Psoas muscle (tissue), 7 donors: ENCODE measurements at regions not wholly inside any gene's neighbourhood (a gene's known extent, or its start where the extent isn't known, plus 50 kb on each side); places are given as distances from the start of the nearest gene placed in this dataset.

Source experiments
- ATAC-seq, 4 donors: fragments of 200-7000 bp; cut with Tn5 transposase; one replicate each; pipeline ENCODE4 v1.9.1; 2020; ENCODE audit warnings: moderate library complexity in 3 of 4, mild to moderate bottlenecking in 2 of 4
- DNase-seq, 2 donors: peaks; one replicate each; pipeline ENCODE4 v3.0.0-alpha.2; 2020
- H3K27ac ChIP-seq: fragments of 200-600 bp; one replicate; pipeline ENCODE4 v1.8.0; 2022
- H3K27me3 ChIP-seq, 3 donors: fragments of 200-600 bp in 1 of 3; one replicate each; pipeline versions ENCODE4 v1.6.1 to v1.8.0; 2013 to 2022; ENCODE audit warnings: low read length in 2 of 3, mild to moderate bottlenecking in 2 of 3, moderate library complexity in 1 of 3; ENCODE audit not compliant: insufficient read depth in 3 of 3
- H3K36me3 ChIP-seq, 2 donors: fragments of 200-600 bp in 1 of 2; one replicate each; pipeline versions ENCODE4 v1.6.1 to v1.8.0; 2013 to 2022; ENCODE audit warnings: low read depth in 1 of 2, mild to moderate bottlenecking in 1 of 2, moderate library complexity in 1 of 2; ENCODE audit not compliant: insufficient read depth in 1 of 2
- H3K4me1 ChIP-seq: fragments of 200-600 bp; one replicate; pipeline ENCODE4 v1.8.0; 2022
- H3K4me3 ChIP-seq: fragments of 200-600 bp; one replicate; pipeline ENCODE4 v1.8.0; 2022; ENCODE audit warnings: mild to moderate bottlenecking
- H3K9me3 ChIP-seq: fragments of 200-600 bp; one replicate; pipeline ENCODE4 v1.8.0; 2022
- WGBS, 3 donors: extraction: QIAGEN DNeasy Blood & Tissue Kit; methylation state at CpG; one replicate each; pipeline versions ENCODE4 v1.1.6 to v1.1.7; 2013; 5-methylcytosine and 5-hydroxymethylcytosine counted together
- intact Hi-C, 2 donors: fragments of 100-400 bp; cut with DNase I; formaldehyde crosslinking; loops; one replicate each; pipeline versions ENCODE4 v1.11.0 to v1.14.2; 2022
- TF ChIP-seq, protein P1 (sequence below): fragments of 200-600 bp; IDR thresholded peaks from one replicate; pipeline ENCODE4 v1.8.0; 2022; ENCODE audit warnings: antibody characterized with exemption
- donor health status: healthy with polysubstance abuse.
- donor health status: DM: no; HTN: no; CAD: no; lungs with moderate emphysema.
- donor health status: Bipolar disorder and iron deficiency.
- donor health status: healthy.
- donor health status: DM: yes; HTN: yes; CAD: no.
- donor health status: DM: no; HTN: no; CAD: no.
- donor health status: DM: yes; HTN: yes; CAD: no.

DNA sequence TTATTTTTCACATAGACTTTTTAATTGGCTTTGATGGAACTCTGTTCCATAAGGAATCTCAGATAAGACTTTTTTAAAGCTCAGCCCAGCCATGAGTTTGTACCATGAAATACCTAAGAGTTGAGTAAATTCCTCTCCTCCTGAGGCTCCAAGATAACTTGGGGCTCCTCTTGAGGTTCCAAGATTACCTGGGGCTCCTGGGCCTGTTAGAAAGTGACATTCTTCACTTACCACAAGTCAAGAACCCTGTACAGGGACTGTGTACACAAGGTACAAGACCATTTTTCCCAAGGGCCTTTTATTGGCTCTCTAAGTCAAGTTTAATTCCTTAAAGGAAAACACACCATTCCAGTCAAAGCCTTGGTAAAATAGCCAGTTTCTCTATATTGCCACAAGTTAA is 111.3 kb upstream of the PRR20G start:
- DNase-seq (no peak), ATAC-seq (no peak)
- Histone ChIP-seq H3K4me1 (no peaks in the 10 kb centered on the region), H3K27ac (no peak overlapping the region), H3K9me3 (no peaks in the 10 kb centered on the region), H3K4me3 (no peak overlapping the region), H3K27me3 (peaks cover 0 to 4% (median 0%) of the 10 kb centered on the region in 3 donors), H3K36me3 (no peaks in the 10 kb centered on the region)
- TF ChIP-seq, protein P1, sequence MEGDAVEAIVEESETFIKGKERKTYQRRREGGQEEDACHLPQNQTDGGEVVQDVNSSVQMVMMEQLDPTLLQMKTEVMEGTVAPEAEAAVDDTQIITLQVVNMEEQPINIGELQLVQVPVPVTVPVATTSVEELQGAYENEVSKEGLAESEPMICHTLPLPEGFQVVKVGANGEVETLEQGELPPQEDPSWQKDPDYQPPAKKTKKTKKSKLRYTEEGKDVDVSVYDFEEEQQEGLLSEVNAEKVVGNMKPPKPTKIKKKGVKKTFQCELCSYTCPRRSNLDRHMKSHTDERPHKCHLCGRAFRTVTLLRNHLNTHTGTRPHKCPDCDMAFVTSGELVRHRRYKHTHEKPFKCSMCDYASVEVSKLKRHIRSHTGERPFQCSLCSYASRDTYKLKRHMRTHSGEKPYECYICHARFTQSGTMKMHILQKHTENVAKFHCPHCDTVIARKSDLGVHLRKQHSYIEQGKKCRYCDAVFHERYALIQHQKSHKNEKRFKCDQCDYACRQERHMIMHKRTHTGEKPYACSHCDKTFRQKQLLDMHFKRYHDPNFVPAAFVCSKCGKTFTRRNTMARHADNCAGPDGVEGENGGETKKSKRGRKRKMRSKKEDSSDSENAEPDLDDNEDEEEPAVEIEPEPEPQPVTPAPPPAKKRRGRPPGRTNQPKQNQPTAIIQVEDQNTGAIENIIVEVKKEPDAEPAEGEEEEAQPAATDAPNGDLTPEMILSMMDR, result no peak
- intact Hi-C loops, result no loop called here

DNA sequence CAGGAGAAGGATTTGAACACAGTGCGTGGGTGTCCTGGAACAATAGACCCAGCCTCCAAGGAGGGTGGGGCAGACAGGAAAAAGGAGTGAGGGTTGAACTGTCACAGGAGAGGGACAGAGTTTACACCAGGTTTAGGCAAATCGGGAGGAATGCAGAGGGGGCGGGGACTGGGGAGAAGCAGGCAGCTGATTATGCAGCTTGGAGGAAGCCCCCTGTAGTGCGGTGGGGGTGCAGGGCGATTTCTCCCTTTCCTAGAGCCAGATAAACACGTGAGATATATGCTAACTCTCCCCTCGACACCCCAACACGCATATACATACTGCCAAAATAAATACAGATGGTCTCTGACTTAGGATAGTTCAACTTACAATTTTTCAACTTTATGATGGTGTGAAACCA is 108.6 kb upstream of the PRR20G start:
- Histone ChIP-seq H3K9me3 (no peaks in the 10 kb centered on the region), H3K36me3 (no peaks in the 10 kb centered on the region), H3K27ac (no peak overlapping the region), H3K27me3 (peaks cover 0 to 12% (median 0%) of the 10 kb centered on the region in 3 donors), H3K4me1 (no peaks in the 10 kb centered on the region), H3K4me3 (no peak overlapping the region)
- TF ChIP-seq, protein P1, result no peak
- no peak for DNase-seq
- intact Hi-C loops, result no loop called here
- WGBS, 3 donors, result 31 to 33% (median 32%) methylated on average over 8 of the region's 8 CpGs
- ATAC-seq, result no peak

DNA sequence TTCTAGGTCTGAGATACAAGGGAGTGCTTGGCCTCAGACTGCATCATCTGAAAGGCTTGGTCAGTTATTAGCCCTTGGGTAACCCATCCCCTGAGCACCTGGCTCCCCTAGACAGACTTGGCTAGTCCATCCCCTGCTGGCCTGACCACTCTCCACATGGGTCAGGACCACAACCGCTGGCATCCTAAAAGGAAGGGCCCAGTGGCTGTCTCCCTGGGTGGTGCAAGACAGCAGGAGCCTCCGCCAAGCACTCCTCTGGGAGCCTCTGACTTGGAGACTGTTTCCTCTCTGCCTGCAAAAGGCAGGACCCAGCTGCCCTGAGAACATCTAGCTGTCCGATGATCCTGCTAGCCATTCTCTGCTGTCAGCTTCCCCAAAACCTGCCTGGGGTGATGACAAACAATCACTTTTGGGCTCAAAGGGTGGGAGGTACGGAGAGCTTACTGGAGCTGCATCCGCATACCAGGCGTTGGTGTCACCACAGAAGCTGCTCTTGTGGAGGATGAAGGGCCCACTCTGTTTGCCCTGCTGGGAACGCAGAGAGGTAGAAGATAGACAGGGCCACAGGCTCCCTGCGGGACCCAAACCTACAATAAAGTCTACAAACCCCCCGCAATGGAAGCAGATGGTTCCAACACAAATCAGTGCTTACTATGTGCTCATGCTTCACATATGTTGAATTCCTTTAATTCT is 108.0 kb upstream of the PRR20G start:
- H3K27me3 ChIP-seq, result peaks cover 0 to 12% (median 0%) of the 10 kb centered on the region in 3 donors
- H3K4me3 ChIP-seq, result no peak overlapping the region
- 64 to 73% (median 66%) methylated on average over 9 of the region's 9 CpGs for WGBS, 3 donors
- DNase-seq (no peak), ATAC-seq (no peak)
- intact Hi-C loops, result no loop called here
- H3K4me1 ChIP-seq, result no peaks in the 10 kb centered on the region
- no peak overlapping the region for H3K27ac ChIP-seq
- TF ChIP-seq, protein P1, result no peak
- H3K36me3 ChIP-seq, result no peaks in the 10 kb centered on the region
- H3K9me3 ChIP-seq, result no peaks in the 10 kb centered on the region

GRCh38 chr3:127394984-127395662 is 107.3 kb upstream of the PRR20G start:
- H3K9me3 ChIP-seq, result no peaks in the 10 kb centered on the region
- H3K4me3 ChIP-seq, result no peak overlapping the region
- WGBS, 3 donors, result 63 to 72% (median 68%) methylated on average over 15 of the region's 15 CpGs
- no peaks in the 10 kb centered on the region for H3K4me1 ChIP-seq
- no peaks in the 10 kb centered on the region for H3K36me3 ChIP-seq
- intact Hi-C loops, result no loop called here
- H3K27ac ChIP-seq, result no peak overlapping the region
- TF ChIP-seq, protein P1, result no peak
- peaks cover 0 to 12% (median 0%) of the 10 kb centered on the region in 3 donors for H3K27me3 ChIP-seq
- ATAC-seq, result no peak
- no peak for DNase-seq
